WTC11 (cell line): ENCODE measurements at regions not wholly inside any gene's neighbourhood (a gene's known extent, or its start where the extent isn't known, plus 50 kb on each side); places are given as distances from the start of the nearest gene placed in this dataset.

Source experiments
- ATAC-seq: fragments of 200-7000 bp; cut with Tn5 transposase; 2 replicates; pipeline ENCODE4 v1.10.0; 2021; ENCODE audit warnings: mild to moderate bottlenecking, moderate library complexity
- CTCF ChIA-PET: fragments of 300-600 bp; sonication (Branson Sonifier 250); formaldehyde crosslinking; loops from one replicate; lab custom pipeline; 2021; ENCODE audit warnings: antibody characterized with exemption; lab: Charles Lee
- POLR2A ChIA-PET: fragments of 350-600 bp; sonication (Branson Sonifier 250); formaldehyde crosslinking; loops from one replicate; lab custom pipeline; 2021; ENCODE audit warnings: antibody characterized with exemption; lab: Charles Lee
- DNase-seq: peaks from one replicate; pipeline ENCODE4 v3.0.0; 2021; ENCODE audit warnings: low spot score
- H3K27ac Mint-ChIP-seq: 2 replicates; pipeline ENCODE4 v1.8.0; 2021; ENCODE audit warnings: mixed read lengths
- H3K27me3 Mint-ChIP-seq: 2 replicates; pipeline ENCODE4 v1.8.0; 2021; ENCODE audit warnings: low read depth, mild to moderate bottlenecking, moderate library complexity, mixed read lengths
- H3K36me3 Mint-ChIP-seq: 2 replicates; pipeline ENCODE4 v1.8.0; 2021; ENCODE audit warnings: mixed read lengths
- H3K4me1 Mint-ChIP-seq: 2 replicates; pipeline ENCODE4 v1.8.0; 2022; ENCODE audit warnings: mixed read lengths
- H3K4me3 Mint-ChIP-seq: 2 replicates; pipeline ENCODE4 v1.8.0; 2021; ENCODE audit warnings: mild to moderate bottlenecking, moderate library complexity, mixed read lengths
- H3K9me3 Mint-ChIP-seq: 2 replicates; pipeline ENCODE4 v1.8.0; 2021; ENCODE audit warnings: mixed read lengths
- AR ChIP-seq: fragments of 250-450 bp; sonication (Bioruptor Pico); IDR thresholded peaks from 2 replicates; pipeline ENCODE4 v1.9.0; 2021; ENCODE audit warnings: mild to moderate bottlenecking
- ATF2 ChIP-seq: sonication (generic); formaldehyde crosslinking; IDR thresholded peaks from 2 replicates; pipeline ENCODE4 v1.8.1; 2022; ENCODE audit warnings: low read depth, missing genetic modification reagents, borderline replicate concordance
- ATF6 ChIP-seq: sonication (generic); formaldehyde crosslinking; IDR thresholded peaks from 2 replicates; pipeline ENCODE4 v1.8.1; 2023; ENCODE audit warnings: mild to moderate bottlenecking, missing genetic modification reagents
- CREM ChIP-seq: sonication (generic); formaldehyde crosslinking; IDR thresholded peaks from 2 replicates; pipeline ENCODE4 v1.8.1; 2022; ENCODE audit warnings: mild to moderate bottlenecking, missing genetic modification reagents, moderate library complexity
- ELF4 ChIP-seq: sonication (generic); formaldehyde crosslinking; IDR thresholded peaks from 2 replicates; pipeline ENCODE4 v1.8.1; 2022; ENCODE audit warnings: low read depth, mild to moderate bottlenecking, moderate library complexity, missing genetic modification reagents
- ETV6 ChIP-seq: sonication (generic); formaldehyde crosslinking; IDR thresholded peaks from 2 replicates; pipeline ENCODE4 v1.8.1; 2022; ENCODE audit warnings: mild to moderate bottlenecking, missing genetic modification reagents
- FOXP4 ChIP-seq: sonication (generic); formaldehyde crosslinking; IDR thresholded peaks from 2 replicates; pipeline ENCODE4 v1.8.0; 2022; ENCODE audit warnings: mild to moderate bottlenecking, missing genetic modification reagents
- GRHL2 ChIP-seq: fragments of 250-450 bp; sonication (Bioruptor Pico); IDR thresholded peaks from 2 replicates; pipeline ENCODE4 v1.8.0; 2022; ENCODE audit warnings: mild to moderate bottlenecking, moderate library complexity; ENCODE audit not compliant: insufficient replicate concordance, severe bottlenecking
- JAZF1 ChIP-seq: fragments of 250-450 bp; sonication (Bioruptor Pico); IDR thresholded peaks from 2 replicates; pipeline ENCODE4 v1.9.0; 2021; ENCODE audit warnings: moderate library complexity, mild to moderate bottlenecking, inconsistent platforms
- JUN ChIP-seq: sonication (generic); formaldehyde crosslinking; IDR thresholded peaks from 2 replicates; pipeline ENCODE4 v1.8.0; 2023; ENCODE audit warnings: mild to moderate bottlenecking, missing genetic modification reagents
- MYBL2 ChIP-seq: sonication (generic); formaldehyde crosslinking; IDR thresholded peaks from 2 replicates; pipeline ENCODE4 v1.8.1; 2023; ENCODE audit warnings: mild to moderate bottlenecking, moderate library complexity, missing genetic modification reagents
- PRRX2 ChIP-seq: fragments of 250-450 bp; sonication (Bioruptor Pico); IDR thresholded peaks from 2 replicates; pipeline ENCODE4 v1.8.0; 2021; ENCODE audit warnings: mild to moderate bottlenecking
- RORB ChIP-seq: fragments of 250-450 bp; sonication (Bioruptor Pico); IDR thresholded peaks from 2 replicates; pipeline ENCODE4 v1.9.0; 2021; ENCODE audit warnings: mild to moderate bottlenecking
- SMAD4 ChIP-seq: sonication (generic); formaldehyde crosslinking; IDR thresholded peaks from 2 replicates; pipeline ENCODE4 v1.8.0; 2022; ENCODE audit warnings: mild to moderate bottlenecking, missing genetic modification reagents
- ZNF121 ChIP-seq: sonication (generic); formaldehyde crosslinking; IDR thresholded peaks from 2 replicates; pipeline ENCODE4 v1.8.0; 2023; ENCODE audit warnings: missing genetic modification reagents
- ZNF138 ChIP-seq: sonication (generic); formaldehyde crosslinking; conservative IDR thresholded peaks from 2 replicates; pipeline ENCODE4 v1.8.1; 2022; ENCODE audit warnings: mild to moderate bottlenecking, moderate library complexity, missing genetic modification reagents
- ZNF396 ChIP-seq: fragments of 250-450 bp; sonication (Bioruptor Pico); IDR thresholded peaks from 2 replicates; pipeline ENCODE4 v1.8.0; 2021; ENCODE audit warnings: mild to moderate bottlenecking, moderate library complexity, borderline replicate concordance
- ZNF423 ChIP-seq: fragments of 250-450 bp; sonication (Bioruptor Pico); IDR thresholded peaks from 2 replicates; pipeline ENCODE4 v2.1.2; 2022; ENCODE audit warnings: mild to moderate bottlenecking, moderate library complexity
- ZNF425 ChIP-seq: fragments of 250-450 bp; sonication (Bioruptor Pico); conservative IDR thresholded peaks from 2 replicates; pipeline ENCODE4 v1.9.0; 2021; ENCODE audit warnings: mild to moderate bottlenecking
- ZNF512 ChIP-seq: sonication (generic); formaldehyde crosslinking; IDR thresholded peaks from 2 replicates; pipeline ENCODE4 v1.8.1; 2022; ENCODE audit warnings: missing genetic modification reagents, borderline replicate concordance

- TF ChIP-seq JUN (no peak), RORB (CRISPR knock-in tag) (no peak), ZNF396 (CRISPR knock-in tag) (no peak), ZNF512 (CRISPR knock-in tag) (no peak), ZNF121 (CRISPR knock-in tag) (no peak), ELF4 (CRISPR knock-in tag) (no peak), SMAD4 (CRISPR knock-in tag) (no peak), AR (CRISPR knock-in tag) (no peak)
- ATAC-seq (peak; percentile 48), DNase-seq (no peak)
- Mint-ChIP-seq H3K27me3 (no peaks in the 10 kb centered on the region; the same call in 1 of the 2 replicates), H3K27ac (peak overlapping the region; percentile 92), H3K4me1 (peaks cover 38% of the 10 kb centered on the region), H3K36me3 (no peaks in the 10 kb centered on the region), H3K4me3 (no peak overlapping the region), H3K9me3 (peaks cover 7% of the 10 kb centered on the region; the same call in 1 of the 2 replicates)
- ChIA-PET CTCF (no interaction called here), POLR2A (no interaction called here)
Measured at GRCh38 chr13:34345258-34345965, 527.5 kb downstream of the RFC3 start.

GRCh38 chr13:34346626-34347025, 528.7 kb downstream of the RFC3 start:
- Mint-ChIP-seq H3K4me3 (no peak overlapping the region), H3K36me3 (no peaks in the 10 kb centered on the region), H3K27me3 (no peaks in the 10 kb centered on the region; the same call in 1 of the 2 replicates), H3K4me1 (peaks cover 38% of the 10 kb centered on the region), H3K27ac (no peak overlapping the region), H3K9me3 (peaks cover 12% of the 10 kb centered on the region)
- POLR2A ChIA-PET: no interaction called here
- CTCF ChIA-PET: no interaction called here
- ATAC-seq: no peak
- no peak for DNase-seq
- no peak for TF ChIP-seq ATF6 (CRISPR knock-in tag)
- no peak for TF ChIP-seq ATF2 (CRISPR knock-in tag)
- TF ChIP-seq ZNF425 (CRISPR knock-in tag): no peak
- TF ChIP-seq ZNF512 (CRISPR knock-in tag): no peak
- no peak for TF ChIP-seq GRHL2
- TF ChIP-seq ETV6 (CRISPR knock-in tag): no peak
- no peak for TF ChIP-seq MYBL2 (CRISPR knock-in tag)
- TF ChIP-seq FOXP4 (CRISPR knock-in tag): no peak
- TF ChIP-seq PRRX2 (CRISPR knock-in tag): no peak
- no peak for TF ChIP-seq CREM (CRISPR knock-in tag)
- TF ChIP-seq ZNF423 (CRISPR knock-in tag): no peak
- no peak for TF ChIP-seq JAZF1
- TF ChIP-seq ZNF138 (CRISPR knock-in tag): no peak
